ENCODE measurements at regions not wholly inside any gene's neighbourhood (a gene's known extent, or its start where the extent isn't known, plus 50 kb on each side); places are given as distances from the start of the nearest gene placed in this dataset.

- FAIRE-seq = peak; percentile 67
- no peak for TF ChIP-seq CTCF (IDR thresholded peaks at IDR 0.05; ENCODE audit: insufficient read depth, missing control alignments)
These were observed 637.2 kb upstream of the MIR17HG start for GRCh38 chr13:90710164-90710759.

GRCh38 chr13:90713441-90714133 lies 633.9 kb upstream of the MIR17HG start:
- no peak for TF ChIP-seq CTCF (IDR thresholded peaks at IDR 0.05; ENCODE audit: insufficient read depth, missing control alignments)
- FAIRE-seq (no peak), DNase-seq (ENCODE audit: insufficient read length, low spot score) (no peak)

More at GRCh38 chr13:90710164-90710759, 637.2 kb upstream of the MIR17HG start:
- no peak for DNase-seq (ENCODE audit: insufficient read length, low spot score)

GRCh38 chr13:90715485-90715884 lies 632.0 kb upstream of the MIR17HG start:
- no peak for TF ChIP-seq CTCF (IDR thresholded peaks at IDR 0.05; ENCODE audit: insufficient read depth, missing control alignments)
- DNase-seq (ENCODE audit: insufficient read length, low spot score) = no peak
- FAIRE-seq = no peak

- no peak for TF ChIP-seq CTCF (IDR thresholded peaks at IDR 0.05; ENCODE audit: insufficient read depth, missing control alignments)
- no peak for DNase-seq (ENCODE audit: insufficient read length, low spot score)
- FAIRE-seq = no peak
These were observed 630.0 kb upstream of the MIR17HG start for GRCh38 chr13:90717451-90717936.

GRCh38 chr13:90719461-90719860 lies 628.0 kb upstream of the MIR17HG start:
- DNase-seq (ENCODE audit: insufficient read length, low spot score) (no peak), FAIRE-seq (peak; percentile 6)
- no peak for TF ChIP-seq CTCF (IDR thresholded peaks at IDR 0.05; ENCODE audit: insufficient read depth, missing control alignments)

GRCh38 chr13:90721937-90722336 lies 625.5 kb upstream of the MIR17HG start:
- TF ChIP-seq CTCF (IDR thresholded peaks at IDR 0.05; ENCODE audit: insufficient read depth, missing control alignments) = no peak
- DNase-seq (ENCODE audit: insufficient read length, low spot score) (no peak), FAIRE-seq (peak; percentile 53)

- FAIRE-seq (no peak), DNase-seq (ENCODE audit: insufficient read length, low spot score) (no peak)
- TF ChIP-seq CTCF (IDR thresholded peaks at IDR 0.05; ENCODE audit: insufficient read depth, missing control alignments) = no peak
These were observed 624.1 kb upstream of the MIR17HG start for GRCh38 chr13:90723381-90723780.
